ENCODE measurements at regions not wholly inside any gene's neighbourhood (a gene's known extent, or its start where the extent isn't known, plus 50 kb on each side); places are given as distances from the start of the nearest gene placed in this dataset.

DNA sequence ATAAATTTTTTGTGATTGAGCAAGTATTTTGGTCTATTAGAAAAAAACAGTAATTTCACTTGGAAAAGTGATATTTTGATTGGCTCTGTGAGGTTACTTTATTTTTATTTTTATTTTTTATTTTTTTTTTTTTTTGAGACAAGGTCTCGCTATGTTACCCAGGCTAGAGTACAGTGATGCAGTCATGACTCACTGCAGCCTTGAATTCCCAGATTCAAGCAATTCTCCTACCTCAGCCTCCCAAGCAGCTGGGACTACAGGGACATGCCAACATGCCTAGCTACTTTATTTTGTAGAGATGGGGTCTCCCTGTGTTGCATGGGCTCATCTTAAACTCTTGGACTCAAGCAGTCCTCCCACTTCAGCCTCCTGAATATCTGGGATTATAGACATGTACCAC is 60.9 kb upstream of the MGAT5 start:
- DNase-seq, result no peak

DNA sequence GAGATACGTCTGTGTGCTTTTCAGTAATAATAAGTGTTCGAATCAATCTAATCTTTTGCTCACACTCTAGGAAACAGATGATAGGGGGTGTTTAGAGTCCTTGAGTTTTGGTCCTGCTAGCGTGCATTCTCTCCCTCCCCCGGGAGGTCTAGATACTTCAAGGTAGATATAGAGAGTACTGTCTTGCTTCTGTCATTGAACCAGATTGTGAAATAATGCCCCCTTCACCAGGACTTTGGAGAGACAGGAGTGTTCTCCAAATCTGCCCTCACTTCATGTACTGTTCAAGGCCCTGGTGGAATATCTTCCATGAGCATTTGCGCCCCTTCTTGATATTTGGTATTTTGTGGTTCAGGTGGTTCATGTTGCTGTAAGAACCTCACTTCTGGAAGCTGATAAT is 59.4 kb upstream of the MGAT5 start:
- no peak for DNase-seq

DNA sequence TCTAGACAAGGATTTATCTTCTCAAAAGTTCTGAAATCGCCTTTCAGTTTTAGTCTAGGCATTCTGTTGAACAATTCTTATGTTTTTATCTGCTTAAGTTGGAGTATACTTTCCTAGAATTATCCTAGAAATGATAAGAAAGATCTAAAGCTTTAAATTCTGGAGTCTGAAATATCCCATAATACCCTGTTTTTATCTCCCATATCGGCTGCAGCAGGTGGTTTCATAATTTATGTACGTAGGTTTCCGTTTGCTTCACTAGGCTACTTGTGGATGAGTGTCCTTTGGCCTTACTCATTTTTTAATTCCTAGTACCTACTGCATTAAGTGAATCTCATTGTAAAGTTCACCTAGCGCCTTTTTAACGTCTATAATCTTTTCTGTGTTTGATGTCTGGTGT is 58.5 kb upstream of the MGAT5 start:
- DNase-seq, result no peak

DNA sequence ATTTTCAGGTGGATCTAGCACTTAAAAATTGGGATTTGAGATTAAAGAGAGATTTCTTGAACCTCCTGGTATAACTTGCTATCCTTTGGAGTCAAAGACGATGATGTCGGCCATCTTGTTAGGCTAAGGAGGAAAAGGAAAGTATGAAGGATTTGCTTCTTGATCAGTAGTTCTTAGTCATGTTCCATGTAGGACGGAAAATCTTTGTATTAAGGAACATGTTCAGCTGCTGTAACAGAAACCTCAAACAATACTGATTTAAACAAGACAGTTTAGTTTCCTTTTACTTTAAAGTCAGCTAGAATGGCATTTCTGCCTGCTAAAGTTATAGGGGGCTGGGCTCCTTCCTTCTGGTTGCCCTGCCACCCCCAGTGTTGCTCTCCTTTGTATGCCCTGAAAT is 56.4 kb upstream of the MGAT5 start:
- DNase-seq, result no peak

DNA sequence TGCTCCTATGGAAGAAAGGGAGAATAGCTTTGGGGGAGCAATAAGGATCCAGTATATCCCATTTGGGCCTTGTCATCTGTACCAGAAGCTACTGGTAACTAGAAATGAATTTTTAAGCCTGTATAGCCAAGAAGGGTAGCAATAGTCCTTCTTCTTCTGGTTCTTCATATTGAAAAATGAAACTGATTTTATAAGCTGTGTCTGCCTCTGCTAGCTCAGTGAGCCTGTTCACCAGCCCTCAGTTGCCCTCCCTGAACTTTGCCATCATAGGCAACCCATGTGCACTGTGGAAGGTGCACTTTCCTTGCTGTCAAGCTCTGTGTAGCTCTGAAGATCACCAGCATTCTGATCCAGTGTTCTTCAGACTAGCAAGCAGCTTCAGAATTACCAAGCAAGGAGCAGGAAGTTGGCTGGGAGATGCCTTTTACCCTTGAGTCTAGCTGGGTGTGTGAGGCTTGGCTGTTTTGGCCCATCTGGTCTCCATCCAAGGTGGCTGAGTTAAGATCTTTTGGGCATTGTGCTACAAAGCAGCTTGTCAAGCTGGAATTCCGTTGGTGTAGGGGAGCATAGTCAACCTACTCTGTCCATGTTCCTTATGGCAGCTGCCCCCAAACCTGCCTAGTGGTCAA is 55.8 kb upstream of the MGAT5 start:
- DNase-seq, result no peak

DNA sequence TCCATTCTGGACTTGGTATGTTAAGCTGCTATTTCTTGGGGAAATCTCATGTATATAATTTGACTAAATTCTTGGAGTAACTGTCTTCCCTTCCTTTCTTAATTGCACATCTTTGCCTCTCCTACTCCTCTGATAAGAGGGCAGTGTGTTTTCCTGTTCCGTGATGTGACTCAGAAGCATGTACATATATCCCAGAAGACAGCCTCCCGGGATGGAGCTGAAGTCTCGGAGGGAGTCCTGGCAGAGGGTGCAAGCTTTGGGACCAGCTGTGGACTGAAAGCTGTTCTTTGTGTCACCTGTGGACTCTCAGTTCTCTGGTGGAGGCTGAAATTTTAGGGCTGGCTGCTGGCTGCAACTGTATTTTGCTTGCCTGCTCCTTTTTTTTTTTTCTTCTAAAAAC is 54.7 kb upstream of the MGAT5 start:
- DNase-seq, result no peak

DNA sequence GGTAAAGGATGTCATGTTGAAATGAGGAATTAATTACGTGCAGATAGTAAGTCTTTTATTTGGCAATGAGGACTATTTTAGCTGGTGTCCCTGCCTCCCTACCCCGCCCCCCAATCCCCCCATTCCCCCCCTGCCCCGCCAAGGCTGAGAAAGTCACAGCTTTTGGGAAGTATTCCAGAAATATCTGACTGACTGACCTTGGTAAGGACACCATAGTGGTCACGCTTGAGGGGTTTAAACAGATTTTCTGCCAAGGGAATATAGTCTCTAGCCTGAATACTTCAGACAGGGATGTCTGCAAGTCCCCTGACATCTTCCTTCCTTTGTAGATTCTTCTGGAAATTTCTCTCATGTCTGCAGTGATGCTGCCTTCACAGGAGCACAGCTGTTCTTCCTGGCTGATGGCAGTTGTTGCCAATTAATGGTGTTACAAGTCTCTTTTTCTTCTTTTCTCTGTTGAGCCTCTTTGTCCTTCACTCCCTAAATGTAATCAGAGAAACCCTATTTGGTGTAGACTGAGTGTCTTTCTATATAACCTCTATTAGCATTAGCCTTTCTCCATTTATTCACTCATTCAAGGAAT is 53.7 kb upstream of the MGAT5 start:
- no peak for DNase-seq

DNA sequence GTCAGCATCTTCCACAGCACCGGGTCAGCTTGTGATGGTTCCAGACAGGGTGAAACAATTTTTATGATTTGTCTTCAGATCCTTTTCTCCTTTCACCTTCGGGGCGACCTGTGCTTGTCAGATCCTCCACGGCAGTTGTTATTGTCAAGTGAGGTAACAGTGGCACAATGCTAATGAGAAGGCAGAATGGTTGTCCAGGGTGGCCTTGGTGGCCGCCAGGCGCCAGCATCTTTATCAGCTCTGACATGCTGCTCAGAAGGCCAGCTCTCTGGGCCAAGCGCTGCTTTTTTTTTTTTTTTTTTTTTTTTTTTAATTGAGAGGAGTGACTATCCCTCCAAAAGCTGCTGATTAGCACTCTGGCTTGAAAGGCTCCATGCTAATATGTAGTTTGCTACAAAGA is 52.3 kb upstream of the MGAT5 start:
- DNase-seq, result no peak

DNA sequence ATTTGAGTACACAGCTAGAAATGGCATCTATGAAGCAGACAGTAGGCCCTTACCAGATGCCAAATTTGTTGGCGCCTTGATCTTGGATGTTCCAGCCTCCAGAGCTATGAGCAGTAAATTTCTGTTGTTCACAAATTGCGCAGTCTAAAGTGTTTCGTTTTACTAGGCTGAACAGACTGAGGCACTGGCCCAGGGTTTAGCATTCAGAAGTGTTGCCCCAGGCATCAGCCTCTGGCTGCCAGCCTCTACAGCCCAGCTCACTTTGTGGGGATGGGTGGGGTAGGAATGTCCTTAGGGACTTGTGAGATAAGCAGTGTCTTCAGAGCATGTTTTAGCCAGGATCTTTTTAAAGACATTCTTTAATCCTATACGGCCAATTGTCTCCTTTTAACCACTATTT is 51.5 kb upstream of the MGAT5 start:
- DNase-seq, result no peak

DNA sequence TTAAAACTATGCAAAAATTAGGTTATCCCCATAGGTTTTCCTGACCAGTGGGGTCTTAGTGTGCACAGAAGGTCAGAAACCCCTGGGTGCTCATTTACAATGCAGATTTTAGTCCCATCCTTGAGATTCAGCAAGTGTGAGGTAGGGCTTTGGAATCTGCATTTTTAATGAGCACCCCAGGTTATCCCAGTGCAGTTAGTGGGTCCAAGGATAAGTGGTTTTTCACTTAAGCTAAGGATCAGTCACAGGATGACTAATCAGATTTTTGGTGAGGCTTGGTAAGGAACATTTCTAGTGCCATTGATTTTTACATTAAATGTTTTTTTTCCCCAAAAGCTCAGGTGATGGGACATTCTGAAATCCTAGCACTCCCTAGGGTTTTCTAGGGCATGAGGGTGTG is 50.7 kb upstream of the MGAT5 start:
- DNase-seq, result no peak

All from DMS53 (cell line).